HG03025 (cell line): ENCODE measurements at regions not wholly inside any gene's neighbourhood (a gene's known extent, or its start where the extent isn't known, plus 50 kb on each side); places are given as distances from the start of the nearest gene placed in this dataset.

Experiments
- ATAC-seq: cut with Tn5 transposase; IDR thresholded peaks from one replicate; pipeline ENCODE4 v1.9.1; 2021; ENCODE audit warnings: mild to moderate bottlenecking, moderate library complexity; ENCODE audit not compliant: unreplicated experiment, low FRiP score

- ATAC-seq: no peak
Measured at GRCh38 chr13:94968757-94969086, 256.4 kb upstream of the SOX21 start.

GRCh38 chr13:94968040-94968756, 255.9 kb upstream of the SOX21 start:
- ATAC-seq: no peak

GRCh38 chr13:94967183-94968039, 255.1 kb upstream of the SOX21 start:
- ATAC-seq: no peak

- no peak for ATAC-seq
Measured at GRCh38 chr13:94966422-94966955, 254.1 kb upstream of the SOX21 start.

- no peak for ATAC-seq
Measured at GRCh38 chr13:94959626-94960025, 247.3 kb upstream of the SOX21 start.

- ATAC-seq: no peak
Measured at GRCh38 chr13:94956417-94957110, 244.2 kb upstream of the SOX21 start.

GRCh38 chr13:94952787-94953186, 240.4 kb upstream of the SOX21 start:
- no peak for ATAC-seq

GRCh38 chr13:94950303-94950702, 238.0 kb upstream of the SOX21 start:
- no peak for ATAC-seq

- no peak for ATAC-seq
Measured at GRCh38 chr13:94947965-94948371, 235.6 kb upstream of the SOX21 start.

GRCh38 chr13:94947392-94947791, 235.0 kb upstream of the SOX21 start:
- ATAC-seq: no peak

GRCh38 chr13:94946039-94946438, 233.7 kb upstream of the SOX21 start:
- no peak for ATAC-seq

GRCh38 chr13:94938124-94938523, 225.8 kb upstream of the SOX21 start:
- ATAC-seq: no peak

- no peak for ATAC-seq
Measured at GRCh38 chr13:94936633-94937032, 224.3 kb upstream of the SOX21 start.

GRCh38 chr13:94933936-94934335, 221.6 kb upstream of the SOX21 start:
- no peak for ATAC-seq

- ATAC-seq: no peak
Measured at GRCh38 chr13:94933230-94933751, 220.9 kb upstream of the SOX21 start.

GRCh38 chr13:94928127-94928775, 215.9 kb upstream of the SOX21 start:
- no peak for ATAC-seq

- no peak for ATAC-seq
Measured at GRCh38 chr13:94925263-94925662, 212.9 kb upstream of the SOX21 start.

- no peak for ATAC-seq
Measured at GRCh38 chr13:94921181-94921580, 208.8 kb upstream of the SOX21 start.

- no peak for ATAC-seq
Measured at GRCh38 chr13:94920578-94920977, 208.2 kb upstream of the SOX21 start.

GRCh38 chr13:94917824-94918223, 205.5 kb upstream of the SOX21 start:
- no peak for ATAC-seq
